ENCODE measurements at regions not wholly inside any gene's neighbourhood (a gene's known extent, or its start where the extent isn't known, plus 50 kb on each side); places are given as distances from the start of the nearest gene placed in this dataset.
A peak's percentile ranks its signal among the peaks of the same experiment; 100 is the strongest.
"Not testable (repeated sequence)": the region's sequence is repeated elsewhere in the genome, so short reads cannot be mapped to it uniquely, and the experiment has no call there.

DNA sequence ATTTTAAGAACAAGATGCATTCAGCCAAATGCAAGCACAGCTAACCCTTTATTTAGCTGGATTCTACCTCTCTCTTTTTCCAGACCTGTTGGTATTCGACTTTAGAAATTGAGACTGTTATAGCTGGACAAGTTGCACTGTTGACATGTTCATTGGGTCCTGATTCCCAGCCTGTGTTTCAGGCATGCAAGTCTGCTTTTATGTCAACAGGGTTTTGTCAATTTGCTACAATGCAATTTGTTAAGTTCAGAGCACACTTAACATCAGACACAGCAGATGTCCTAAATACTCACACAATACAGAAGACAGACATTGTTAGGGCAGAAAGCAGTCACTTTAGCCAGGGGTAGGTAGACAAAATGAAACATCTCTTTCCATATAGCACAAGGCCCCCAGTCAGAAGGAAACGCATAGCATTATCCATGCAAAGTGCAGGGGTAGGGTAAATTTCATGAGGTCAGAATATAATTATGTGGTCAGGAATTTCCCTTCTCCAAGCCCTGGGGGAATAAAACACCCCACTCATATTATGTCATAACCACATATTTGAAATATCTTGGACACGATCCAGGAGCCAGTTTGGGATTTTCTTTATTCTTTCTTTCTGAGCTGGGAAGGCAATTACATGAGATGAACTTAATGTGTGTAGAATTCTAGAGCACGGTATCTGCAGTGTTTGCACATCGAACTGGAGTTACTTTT is 504.1 kb downstream of the NTRK3 start:
- peak; percentile 34 for DNase-seq (ENCODE audit: low spot score)

DNA sequence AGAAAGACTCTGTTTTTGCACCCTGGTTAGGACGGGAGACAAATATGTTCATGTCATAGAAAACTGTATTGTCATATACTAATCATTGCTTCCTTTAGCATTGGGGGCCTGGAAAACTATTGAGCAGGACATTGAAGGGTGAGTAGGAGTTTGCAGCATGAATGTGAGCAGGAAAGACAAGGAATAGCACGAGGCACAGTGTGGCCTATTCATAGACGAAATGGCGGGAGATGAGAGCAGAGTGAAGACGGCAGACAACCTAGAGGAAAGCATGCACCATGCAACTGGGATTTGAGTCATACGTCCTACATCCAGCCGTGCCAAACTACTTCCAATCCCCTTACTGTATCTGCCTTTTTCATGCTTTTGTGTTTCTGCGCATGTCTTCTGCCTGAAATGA is 508.1 kb downstream of the NTRK3 start:
- no peak for DNase-seq (ENCODE audit: low spot score)

GRCh38 chr15:87747087-87747486 is 509.5 kb downstream of the NTRK3 start:
- no peak for DNase-seq (ENCODE audit: low spot score)

GRCh38 chr15:87746333-87746732 is 510.2 kb downstream of the NTRK3 start:
- DNase-seq (ENCODE audit: low spot score) = no peak

- no peak for DNase-seq (ENCODE audit: low spot score)
Observed at GRCh38 chr15:87744815-87745214, 511.7 kb downstream of the NTRK3 start.

- no peak for DNase-seq (ENCODE audit: low spot score)
Observed at GRCh38 chr15:87743562-87743961, 513.0 kb downstream of the NTRK3 start.

DNA sequence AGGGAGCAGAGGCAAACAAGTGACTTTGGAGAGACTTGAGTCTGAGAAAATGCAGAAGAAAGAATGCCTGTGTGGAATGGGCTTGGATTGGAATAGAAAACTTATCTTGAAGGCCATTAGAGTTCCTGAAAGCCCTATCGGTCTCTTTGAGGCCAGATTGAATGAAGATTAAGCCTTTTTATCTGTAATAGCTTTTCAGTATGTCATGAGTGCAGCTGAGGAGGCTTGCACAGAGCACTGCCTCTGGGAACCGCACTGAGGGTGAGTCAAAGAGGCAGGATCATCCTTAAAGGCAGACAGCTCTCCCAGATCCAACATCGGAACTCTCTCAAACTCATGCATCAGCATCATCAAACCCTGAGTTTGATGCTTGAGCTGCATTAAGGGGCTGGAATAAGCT is 515.2 kb downstream of the NTRK3 start:
- no peak for DNase-seq (ENCODE audit: low spot score)

DNA sequence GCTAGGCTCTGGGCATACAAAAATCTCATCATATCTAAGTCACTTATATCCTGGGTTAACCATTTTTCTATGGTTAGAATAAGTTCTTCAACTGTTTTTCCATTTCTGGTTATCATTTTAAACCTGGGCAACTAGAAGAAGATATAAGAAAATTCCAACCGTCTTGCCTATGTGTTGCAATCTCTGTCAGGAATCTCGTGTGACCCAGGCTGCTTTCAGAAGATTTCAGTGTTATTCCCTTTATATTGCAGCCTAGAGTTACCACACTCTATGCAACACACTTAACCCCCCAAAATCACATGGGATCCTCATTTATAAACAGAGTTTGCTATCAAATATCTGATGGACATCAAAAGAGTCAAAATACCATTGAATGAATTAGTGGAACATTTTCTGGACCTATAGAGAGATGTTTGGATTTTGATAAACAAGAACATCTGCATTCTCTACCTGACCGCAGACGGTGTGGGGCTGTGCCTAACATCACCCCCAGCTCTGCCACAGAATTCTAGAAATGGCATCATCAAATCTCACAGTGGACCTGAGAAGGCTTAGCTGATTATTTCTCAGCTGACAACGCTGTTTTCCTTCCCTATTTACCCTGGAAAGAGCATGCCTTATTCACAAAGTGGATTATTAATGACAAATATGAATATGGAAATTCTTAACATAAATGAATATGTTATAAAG is 515.7 kb downstream of the NTRK3 start:
- DNase-seq (ENCODE audit: low spot score) = no peak

DNA sequence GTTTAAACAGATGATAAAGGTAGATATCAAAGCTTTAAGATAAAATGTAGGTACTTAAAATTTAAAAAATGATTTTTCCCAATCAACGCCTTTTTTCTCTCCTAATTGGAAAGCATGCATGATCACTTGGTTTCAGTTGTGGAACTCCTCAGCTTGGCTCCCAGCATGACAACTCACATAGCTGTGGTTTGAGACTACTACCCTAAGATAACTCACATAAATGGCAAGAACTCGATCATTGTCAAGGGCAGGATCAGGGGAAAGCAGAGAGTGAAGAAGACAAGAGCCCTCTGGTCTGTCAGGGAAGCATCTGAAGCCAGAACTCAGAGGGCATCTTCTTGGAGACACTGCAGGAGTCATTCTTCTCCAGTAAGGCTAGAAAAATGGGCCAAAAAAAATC is 516.7 kb downstream of the NTRK3 start:
- DNase-seq (ENCODE audit: low spot score) = no peak

- no peak for DNase-seq (ENCODE audit: low spot score)
Observed at GRCh38 chr15:87739081-87739480, 517.5 kb downstream of the NTRK3 start.

- not testable (repeated sequence) for DNase-seq (ENCODE audit: low spot score)
Observed at GRCh38 chr15:87737460-87737859, 519.1 kb downstream of the NTRK3 start.

DNA sequence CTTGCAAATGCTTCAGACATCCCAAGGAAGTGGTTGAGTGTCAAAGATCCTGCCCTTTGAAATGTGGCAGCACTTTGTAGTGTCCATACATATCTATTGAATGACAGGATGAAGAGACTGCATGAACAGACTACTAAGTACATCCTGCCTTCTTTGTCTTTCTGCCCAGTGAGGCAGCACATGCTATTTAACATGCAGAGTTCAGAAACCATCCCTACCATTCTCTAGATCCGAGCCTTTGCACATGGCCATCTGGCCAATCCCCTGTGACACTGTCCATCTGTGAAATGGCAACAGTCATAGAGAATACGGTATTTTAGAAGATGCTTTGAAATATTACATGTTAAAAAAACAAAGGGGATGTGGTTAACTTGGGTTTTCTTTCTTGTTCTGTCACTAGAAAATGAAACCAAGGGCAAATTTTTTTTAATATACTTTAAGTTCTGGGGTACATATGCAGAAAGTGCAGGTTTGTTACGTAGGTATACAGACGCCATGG is 519.6 kb downstream of the NTRK3 start:
- DNase-seq (ENCODE audit: low spot score) = no peak

GRCh38 chr15:87736401-87736800 is 520.1 kb downstream of the NTRK3 start:
- DNase-seq (ENCODE audit: low spot score) = no peak

- DNase-seq (ENCODE audit: low spot score) = no peak
Observed at GRCh38 chr15:87735522-87735921, 521.0 kb downstream of the NTRK3 start.

GRCh38 chr15:87734571-87735373 is 521.8 kb downstream of the NTRK3 start:
- DNase-seq (ENCODE audit: low spot score) = no peak

- DNase-seq (ENCODE audit: low spot score) = no peak
Observed at GRCh38 chr15:87733977-87734376, 522.6 kb downstream of the NTRK3 start.

DNA sequence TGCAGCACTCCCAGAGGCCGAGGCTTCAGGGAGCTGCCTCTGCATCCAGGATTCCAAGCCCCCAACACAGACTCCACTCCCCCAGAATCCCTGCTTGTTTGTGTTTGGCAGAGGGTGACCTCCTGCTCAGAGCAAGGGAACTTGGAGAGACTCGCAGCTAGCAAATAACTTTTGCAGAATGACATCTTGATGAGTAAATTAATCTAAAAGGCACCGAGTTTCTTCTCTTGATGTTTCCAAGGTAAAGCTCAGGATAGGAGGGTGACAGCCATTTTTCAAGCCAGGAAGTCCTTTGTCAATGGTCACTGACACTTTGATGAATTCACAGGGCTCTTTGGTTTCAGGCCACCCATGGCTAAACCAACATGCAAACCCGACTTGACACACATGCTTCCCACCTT is 523.0 kb downstream of the NTRK3 start:
- no peak for DNase-seq (ENCODE audit: low spot score)

- no peak for DNase-seq (ENCODE audit: low spot score)
Observed at GRCh38 chr15:87732976-87733375, 523.6 kb downstream of the NTRK3 start.

DNA sequence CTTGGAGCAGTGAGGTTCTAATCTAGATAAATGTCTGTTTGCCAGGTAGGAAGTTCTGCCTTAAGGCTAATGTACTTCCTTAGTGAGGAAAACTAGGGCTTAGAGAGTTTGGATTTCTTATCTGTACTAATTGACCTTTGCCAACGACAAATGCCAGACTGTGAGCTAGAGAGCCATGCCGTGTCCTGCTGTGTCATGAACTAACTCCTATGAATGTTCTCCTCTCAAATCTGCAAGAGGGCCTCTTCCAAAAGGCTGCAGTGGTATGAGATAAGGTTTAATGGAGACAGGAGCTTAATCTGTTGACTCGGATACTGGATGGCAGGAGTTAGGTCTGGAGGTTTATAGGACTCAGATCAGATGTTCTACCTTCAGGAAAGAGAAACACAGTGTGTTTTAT is 524.9 kb downstream of the NTRK3 start:
- no peak for DNase-seq (ENCODE audit: low spot score)

GRCh38 chr15:87730706-87731105 is 525.8 kb downstream of the NTRK3 start:
- no peak for DNase-seq (ENCODE audit: low spot score)

DNA sequence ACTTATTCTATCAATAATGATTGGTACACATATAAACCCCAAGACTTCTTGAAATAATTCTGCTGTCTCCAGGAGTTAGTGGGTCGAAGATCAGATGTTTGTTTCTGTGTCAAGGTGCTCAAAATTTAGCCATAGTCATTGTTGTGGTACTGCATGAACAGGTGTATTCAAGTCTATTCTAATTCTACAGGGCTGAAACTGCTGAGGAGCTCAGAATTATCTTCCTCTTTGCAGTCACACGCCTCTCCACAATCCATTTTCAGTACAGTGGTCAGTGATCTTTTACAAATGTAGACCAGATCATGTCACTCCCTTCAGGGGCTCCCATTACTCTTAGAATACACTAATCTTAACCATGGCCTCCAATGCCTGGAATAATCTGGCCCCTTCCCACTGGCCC is 527.5 kb downstream of the NTRK3 start:
- DNase-seq (ENCODE audit: low spot score) = no peak

DNA sequence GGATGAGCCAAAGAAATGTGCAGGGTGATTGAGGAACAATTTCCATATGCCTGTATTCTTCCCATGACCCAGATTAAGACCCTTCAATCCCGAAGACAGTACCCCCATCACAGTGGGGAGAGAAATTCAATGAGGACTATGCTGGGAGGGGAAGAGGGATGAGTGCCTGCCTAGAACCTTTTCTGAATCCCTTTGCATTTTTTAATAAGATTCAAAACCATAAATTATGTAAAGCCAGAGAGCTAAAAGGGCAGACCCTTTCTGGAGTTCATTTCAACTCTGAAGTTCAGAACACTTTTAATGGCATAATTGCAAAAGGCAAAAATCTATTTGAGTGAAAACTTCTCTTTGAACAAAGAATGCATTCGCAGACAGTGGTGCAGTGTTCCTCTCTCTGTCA is 529.5 kb downstream of the NTRK3 start:
- no peak for DNase-seq (ENCODE audit: low spot score)

DNA sequence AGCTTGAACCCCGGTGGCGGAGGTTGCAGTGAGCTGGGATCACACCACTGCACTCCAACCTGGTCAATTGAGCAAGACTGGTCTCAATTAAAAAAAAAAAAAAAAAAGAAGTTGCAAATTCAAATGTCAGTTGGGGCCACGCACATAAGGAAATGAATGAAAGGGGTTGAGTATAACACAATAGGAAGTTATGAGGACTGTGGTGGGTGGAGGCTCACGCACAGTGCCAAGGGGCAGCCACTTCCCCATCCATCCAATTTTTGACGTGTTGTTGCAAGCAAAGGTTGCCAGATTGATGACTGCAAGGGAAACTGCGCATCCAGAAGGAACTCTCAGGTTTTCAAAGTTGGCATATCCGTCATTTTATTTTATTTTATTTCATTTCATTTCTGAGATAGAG is 532.2 kb downstream of the NTRK3 start:
- no peak for DNase-seq (ENCODE audit: low spot score)
